Sigmoid colon (tissue), 6 donors: ENCODE measurements at regions not wholly inside any gene's neighbourhood (a gene's known extent, or its start where the extent isn't known, plus 50 kb on each side); places are given as distances from the start of the nearest gene placed in this dataset.

ENCODE experiments used
- DNase-seq: peaks from one replicate; pipeline ENCODE4 v3.0.0-alpha.2; 2019
- H3K27ac ChIP-seq, 4 donors: fragments of 200-600 bp; sonication (generic); one replicate each; pipeline ENCODE4 v1.5.1; 2016 to 2019; ENCODE audit warnings: mild to moderate bottlenecking in 1 of 4
- H3K27me3 ChIP-seq, 3 donors: fragments of 200-600 bp; sonication (generic); one replicate each; pipeline ENCODE4 v1.5.1; 2019; ENCODE audit warnings: mild to moderate bottlenecking in 1 of 3
- H3K36me3 ChIP-seq, 4 donors: fragments of 200-600 bp; sonication (generic); one replicate each; pipeline ENCODE4 v1.5.1; 2016 to 2019
- H3K4me1 ChIP-seq, 4 donors: fragments of 200-600 bp; sonication (generic); one replicate each; pipeline ENCODE4 v1.5.1; 2017 to 2019
- H3K4me3 ChIP-seq, 4 donors: fragments of 200-600 bp; sonication (generic); one replicate each; pipeline ENCODE4 v1.5.1; 2017 to 2019; ENCODE audit warnings: mild to moderate bottlenecking in 2 of 4, moderate library complexity in 1 of 4
- H3K9me3 ChIP-seq, 4 donors: fragments of 200-600 bp in 3 of 4; sonication (generic) in 3 of 4; one replicate each; pipeline versions ENCODE4 v1.5.1 to v1.6.1; 2013 to 2019
- EP300 ChIP-seq, 4 donors: sonication (generic); formaldehyde crosslinking; IDR thresholded peaks; one replicate each; pipeline ENCODE4 v1.6.1; 2017; ENCODE audit warnings: antibody characterized with exemption in 4 of 4
- POLR2A ChIP-seq, 2 donors: fragments of 450-650 bp; IDR thresholded peaks; one replicate each; pipeline ENCODE4 v1.6.1; 2016; ENCODE audit warnings: antibody characterized with exemption in 2 of 2, mild to moderate bottlenecking in 2 of 2, moderate library complexity in 2 of 2
- POLR2AphosphoS5 ChIP-seq, 4 donors: sonication (generic); formaldehyde crosslinking; IDR thresholded peaks; one replicate each; pipeline ENCODE4 v1.6.1; 2017; ENCODE audit warnings: antibody characterized with exemption in 4 of 4
- WGBS, 2 donors: extraction: QIAGEN DNeasy Blood & Tissue Kit; methylation state at CpG; one replicate each; pipeline ENCODE4 v1.1.7; 2013; 5-methylcytosine and 5-hydroxymethylcytosine counted together
- intact Hi-C: fragments of 100-400 bp; cut with DNase I; formaldehyde crosslinking; loops from one replicate; pipeline ENCODE4 v1.15.1; 2023
- TF ChIP-seq, protein P1 (sequence below), 4 experiments: fragments of 450-650 bp in 3 of 4; fragments of 200-600 bp in 1 of 4; IDR thresholded peaks; one replicate each; pipeline ENCODE4 v1.5.1; 2016 to 2019; ENCODE audit warnings: antibody characterized with exemption in 4 of 4, mild to moderate bottlenecking in 3 of 4, moderate library complexity in 2 of 4
- donor health status: healthy with polysubstance abuse.
- donor health status: healthy.

GRCh38 chr5:103374473-103374963 is 116.0 kb downstream of the MACIR start:
- no peaks in the 10 kb centered on the region for H3K36me3 ChIP-seq
- intact Hi-C loops = no loop called here
- no peak for DNase-seq
- no peaks in the 10 kb centered on the region for H3K27me3 ChIP-seq
- no peaks in the 10 kb centered on the region for H3K4me1 ChIP-seq
- no peak for TF ChIP-seq POLR2AphosphoS5 (IDR thresholded peaks at IDR 0.05)
- TF ChIP-seq EP300 (IDR thresholded peaks at IDR 0.05) = no peak
- TF ChIP-seq, protein P1, sequence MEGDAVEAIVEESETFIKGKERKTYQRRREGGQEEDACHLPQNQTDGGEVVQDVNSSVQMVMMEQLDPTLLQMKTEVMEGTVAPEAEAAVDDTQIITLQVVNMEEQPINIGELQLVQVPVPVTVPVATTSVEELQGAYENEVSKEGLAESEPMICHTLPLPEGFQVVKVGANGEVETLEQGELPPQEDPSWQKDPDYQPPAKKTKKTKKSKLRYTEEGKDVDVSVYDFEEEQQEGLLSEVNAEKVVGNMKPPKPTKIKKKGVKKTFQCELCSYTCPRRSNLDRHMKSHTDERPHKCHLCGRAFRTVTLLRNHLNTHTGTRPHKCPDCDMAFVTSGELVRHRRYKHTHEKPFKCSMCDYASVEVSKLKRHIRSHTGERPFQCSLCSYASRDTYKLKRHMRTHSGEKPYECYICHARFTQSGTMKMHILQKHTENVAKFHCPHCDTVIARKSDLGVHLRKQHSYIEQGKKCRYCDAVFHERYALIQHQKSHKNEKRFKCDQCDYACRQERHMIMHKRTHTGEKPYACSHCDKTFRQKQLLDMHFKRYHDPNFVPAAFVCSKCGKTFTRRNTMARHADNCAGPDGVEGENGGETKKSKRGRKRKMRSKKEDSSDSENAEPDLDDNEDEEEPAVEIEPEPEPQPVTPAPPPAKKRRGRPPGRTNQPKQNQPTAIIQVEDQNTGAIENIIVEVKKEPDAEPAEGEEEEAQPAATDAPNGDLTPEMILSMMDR (IDR thresholded peaks at IDR 0.05) = no peak
- no peak for TF ChIP-seq POLR2A (IDR thresholded peaks at IDR 0.05)
- WGBS, 2 donors = 59 to 73% methylated on average over 4 of the region's 4 CpGs
- no peak overlapping the region for H3K27ac ChIP-seq
- H3K4me3 ChIP-seq = no peak overlapping the region
- no peaks in the 10 kb centered on the region for H3K9me3 ChIP-seq

GRCh38 chr5:103373597-103374472 is 115.3 kb downstream of the MACIR start:
- no peaks in the 10 kb centered on the region for H3K9me3 ChIP-seq

GRCh38 chr5:103371046-103371607 is 112.6 kb downstream of the MACIR start:
- 66 to 84% methylated on average over 2 of the region's 2 CpGs for WGBS, 2 donors
- Histone ChIP-seq H3K4me1 (no peaks in the 10 kb centered on the region), H3K4me3 (no peak overlapping the region), H3K36me3 (no peaks in the 10 kb centered on the region), H3K9me3 (no peaks in the 10 kb centered on the region), H3K27ac (no peak overlapping the region), H3K27me3 (no peaks in the 10 kb centered on the region)
- intact Hi-C loops = no loop called here
- DNase-seq = no peak
- no peak for TF ChIP-seq EP300 (IDR thresholded peaks at IDR 0.05)
- no peak for TF ChIP-seq POLR2A (IDR thresholded peaks at IDR 0.05)
- TF ChIP-seq POLR2AphosphoS5 (IDR thresholded peaks at IDR 0.05) = no peak
- TF ChIP-seq, protein P1 (IDR thresholded peaks at IDR 0.05) = no peak

More at GRCh38 chr5:103373597-103374472, 115.3 kb downstream of the MACIR start:
- H3K27ac ChIP-seq = no peak overlapping the region
- WGBS, 2 donors = 57 to 65% methylated on average over 9 of the region's 9 CpGs
- H3K4me1 ChIP-seq = no peaks in the 10 kb centered on the region
- H3K27me3 ChIP-seq = no peaks in the 10 kb centered on the region
- intact Hi-C loops = no loop called here
- TF ChIP-seq EP300 (IDR thresholded peaks at IDR 0.05) = no peak
- no peak for TF ChIP-seq POLR2A (IDR thresholded peaks at IDR 0.05)
- no peak for TF ChIP-seq POLR2AphosphoS5 (IDR thresholded peaks at IDR 0.05)
- TF ChIP-seq, protein P1 (IDR thresholded peaks at IDR 0.05) = no peak
- H3K36me3 ChIP-seq = no peaks in the 10 kb centered on the region
- no peak overlapping the region for H3K4me3 ChIP-seq
- DNase-seq = no peak

- Histone ChIP-seq H3K9me3 (no peaks in the 10 kb centered on the region), H3K4me1 (no peaks in the 10 kb centered on the region), H3K27me3 (no peaks in the 10 kb centered on the region), H3K4me3 (no peak overlapping the region), H3K36me3 (no peaks in the 10 kb centered on the region), H3K27ac (no peak overlapping the region)
- 91 to 94% methylated on average over 2 of the region's 2 CpGs for WGBS, 2 donors
- TF ChIP-seq POLR2AphosphoS5 (IDR thresholded peaks at IDR 0.05) = no peak
- TF ChIP-seq, protein P1 (IDR thresholded peaks at IDR 0.05) = no peak
- no peak for TF ChIP-seq POLR2A (IDR thresholded peaks at IDR 0.05)
- TF ChIP-seq EP300 (IDR thresholded peaks at IDR 0.05) = no peak
- intact Hi-C loops = no loop called here
- DNase-seq = no peak
These were observed 110.9 kb downstream of the MACIR start for GRCh38 chr5:103369125-103370120.
